GM18502 (cell line): ENCODE measurements at regions not wholly inside any gene's neighbourhood (a gene's known extent, or its start where the extent isn't known, plus 50 kb on each side); places are given as distances from the start of the nearest gene placed in this dataset.

Experiments used
- ATAC-seq: cut with Tn5 transposase; IDR thresholded peaks from one replicate; pipeline ENCODE4 v1.9.1; 2021; ENCODE audit warnings: mild to moderate bottlenecking; ENCODE audit not compliant: unreplicated experiment, poor library complexity

- no peak for ATAC-seq
These were observed 108.5 kb upstream of the KCNK2 start for GRCh38 chr1:214974002-214974401.

GRCh38 chr1:214976665-214977064 is 105.9 kb upstream of the KCNK2 start:
- no peak for ATAC-seq

DNA sequence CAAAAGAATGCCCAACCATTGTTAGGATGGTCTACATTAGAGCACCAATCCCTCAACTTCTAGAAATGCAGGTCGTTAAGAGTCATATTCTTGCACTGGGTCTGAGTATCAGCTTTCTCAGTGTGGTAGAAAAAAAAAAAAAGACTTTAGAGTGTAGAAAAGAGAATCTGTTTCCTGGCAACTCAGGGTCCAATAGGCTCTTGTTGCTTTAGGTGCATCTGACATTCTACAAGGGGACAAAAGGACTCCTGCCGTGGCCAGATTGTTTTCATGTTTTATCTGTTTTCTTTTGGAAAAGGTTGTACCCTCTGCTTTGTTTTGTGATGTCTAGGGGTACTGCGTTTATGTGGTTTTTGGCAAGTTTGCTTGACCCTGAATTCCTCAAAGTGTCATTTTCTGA is 105.4 kb upstream of the KCNK2 start:
- ATAC-seq: no peak

- no peak for ATAC-seq
These were observed 104.7 kb upstream of the KCNK2 start for GRCh38 chr1:214977700-214978374.

- ATAC-seq: no peak
These were observed 103.3 kb upstream of the KCNK2 start for GRCh38 chr1:214979191-214979590.

- no peak for ATAC-seq
These were observed 101.6 kb upstream of the KCNK2 start for GRCh38 chr1:214980921-214981320.

DNA sequence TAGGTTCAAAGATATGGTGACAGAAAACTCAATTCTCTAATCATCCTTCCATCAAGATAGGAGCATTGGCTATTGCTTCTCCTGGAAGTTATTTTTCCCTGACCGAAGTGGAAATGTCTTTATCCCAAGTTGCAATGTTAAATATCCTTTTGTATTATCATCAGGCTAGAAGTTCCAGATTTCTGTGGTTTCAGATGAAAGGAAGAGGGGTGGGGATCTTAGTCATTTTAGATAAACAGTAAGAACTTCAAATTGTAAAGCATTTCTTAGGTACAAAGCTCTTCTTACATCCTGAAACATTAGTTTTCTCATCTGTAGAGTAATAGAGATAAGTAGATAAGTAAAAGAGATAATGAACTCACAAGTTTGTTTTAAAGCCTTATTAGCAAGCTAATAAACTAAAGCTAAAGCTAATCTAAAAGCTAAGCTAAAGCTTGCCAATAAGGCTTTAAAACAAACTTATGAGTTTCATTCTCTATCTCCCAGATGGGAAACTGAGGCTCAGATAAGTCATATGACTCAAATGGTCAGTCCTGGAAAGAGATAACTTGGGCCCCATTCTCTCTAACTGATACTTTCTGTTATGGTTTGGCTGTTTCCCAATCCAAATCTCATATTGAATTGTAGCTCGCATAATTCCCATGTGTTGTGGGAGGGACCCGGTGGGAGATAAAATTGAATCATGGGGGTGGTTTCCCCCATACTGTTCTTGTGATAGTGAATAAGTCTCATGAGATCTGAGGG is 99.2 kb upstream of the KCNK2 start:
- ATAC-seq: no peak

DNA sequence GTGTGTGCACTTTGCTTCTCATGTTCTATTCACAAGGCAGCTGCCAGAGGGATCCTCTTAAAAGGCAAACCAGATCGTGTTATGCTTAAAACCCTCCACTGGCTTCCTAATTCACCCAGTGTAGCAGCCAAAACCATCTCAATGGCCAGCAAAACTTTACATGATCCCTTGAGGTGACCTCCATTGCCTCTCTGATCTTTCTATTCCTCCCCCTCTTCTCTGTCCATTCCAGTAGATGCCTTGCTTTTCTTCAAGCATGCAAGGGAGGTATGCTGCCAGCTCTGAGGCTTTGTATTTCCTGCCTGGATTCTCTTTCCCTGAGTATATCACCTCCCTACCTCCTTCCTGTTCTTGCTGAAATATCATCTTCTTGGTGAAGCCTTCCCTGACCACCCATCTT is 93.2 kb upstream of the KCNK2 start:
- ATAC-seq: no peak

GRCh38 chr1:214990619-214991018 is 91.9 kb upstream of the KCNK2 start:
- ATAC-seq: no peak

DNA sequence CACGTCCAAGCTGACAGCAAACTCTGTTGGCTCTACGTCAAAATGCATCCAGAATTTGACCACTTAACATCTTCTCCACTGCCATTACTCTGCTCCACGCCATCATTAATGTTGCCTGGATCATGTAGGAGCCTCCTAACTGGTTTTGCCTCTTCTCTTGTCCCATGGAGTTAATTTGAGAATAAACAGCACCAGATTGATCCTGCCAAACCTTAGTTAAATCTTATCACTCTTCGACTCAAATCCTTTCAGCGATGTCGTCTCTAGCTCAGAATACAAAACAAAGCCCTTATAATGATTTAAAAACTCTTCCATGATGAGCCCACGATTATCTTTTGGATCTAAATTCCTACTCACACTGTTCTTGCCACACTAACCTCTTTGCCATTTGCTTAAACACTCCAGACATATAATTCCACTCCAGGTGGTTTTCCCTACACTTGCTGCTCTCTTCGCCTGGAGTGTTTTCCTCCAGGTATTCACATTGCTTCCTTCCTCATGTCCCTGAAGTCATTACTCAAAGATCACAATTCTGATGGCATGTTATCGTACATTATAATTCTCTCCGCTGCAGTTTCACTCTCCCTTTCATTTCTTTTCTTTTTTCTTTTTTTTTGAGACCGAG is 90.7 kb upstream of the KCNK2 start:
- ATAC-seq: no peak

DNA sequence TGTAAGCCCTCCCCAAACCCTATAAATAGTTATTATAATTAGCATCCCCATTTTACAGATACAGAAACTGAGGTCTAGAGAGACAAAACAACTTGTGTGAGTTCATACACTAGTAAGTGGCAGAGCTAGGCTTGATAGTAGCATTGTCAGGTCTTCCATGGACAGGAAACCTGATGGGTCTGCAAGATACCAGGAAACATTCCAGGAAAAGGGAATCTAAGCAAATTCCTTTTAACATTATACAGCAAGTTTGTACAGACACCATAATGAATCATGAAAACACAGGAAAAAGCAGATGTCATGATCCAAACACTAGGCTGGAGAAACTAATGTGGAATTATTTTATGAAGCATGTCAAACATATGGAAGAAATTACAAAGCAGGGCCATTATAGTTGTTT is 89.1 kb upstream of the KCNK2 start:
- no peak for ATAC-seq

GRCh38 chr1:214997685-214998084 is 84.9 kb upstream of the KCNK2 start:
- no peak for ATAC-seq

- ATAC-seq: peak; percentile 87
These were observed 81.0 kb upstream of the KCNK2 start for GRCh38 chr1:215001419-215002021.

- no peak for ATAC-seq
These were observed 80.1 kb upstream of the KCNK2 start for GRCh38 chr1:215002471-215002870.

GRCh38 chr1:215003686-215004085 is 78.9 kb upstream of the KCNK2 start:
- ATAC-seq: no peak

GRCh38 chr1:215004121-215004827 is 78.3 kb upstream of the KCNK2 start:
- ATAC-seq: no peak

DNA sequence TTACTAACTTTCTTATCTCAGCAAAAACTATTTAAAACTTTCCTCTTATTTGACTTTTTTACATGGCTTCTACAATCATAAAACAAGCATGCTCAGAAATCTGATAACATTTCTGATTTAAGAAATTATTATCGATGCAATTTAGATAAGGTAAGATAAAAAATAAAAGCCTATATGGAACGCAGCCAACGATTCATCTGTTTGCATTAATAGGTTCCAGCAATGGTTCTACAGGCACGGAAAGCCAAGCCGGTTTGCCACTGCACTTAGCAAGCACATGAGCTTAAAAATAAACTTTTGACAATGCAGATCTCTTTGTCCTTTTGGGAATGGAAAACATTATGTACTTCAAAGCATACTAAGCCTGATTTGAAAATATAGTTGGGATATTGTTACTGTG is 77.5 kb upstream of the KCNK2 start:
- no peak for ATAC-seq

- no peak for ATAC-seq
These were observed 76.7 kb upstream of the KCNK2 start for GRCh38 chr1:215005656-215006345.

- ATAC-seq: no peak
These were observed 74.7 kb upstream of the KCNK2 start for GRCh38 chr1:215007880-215008279.

DNA sequence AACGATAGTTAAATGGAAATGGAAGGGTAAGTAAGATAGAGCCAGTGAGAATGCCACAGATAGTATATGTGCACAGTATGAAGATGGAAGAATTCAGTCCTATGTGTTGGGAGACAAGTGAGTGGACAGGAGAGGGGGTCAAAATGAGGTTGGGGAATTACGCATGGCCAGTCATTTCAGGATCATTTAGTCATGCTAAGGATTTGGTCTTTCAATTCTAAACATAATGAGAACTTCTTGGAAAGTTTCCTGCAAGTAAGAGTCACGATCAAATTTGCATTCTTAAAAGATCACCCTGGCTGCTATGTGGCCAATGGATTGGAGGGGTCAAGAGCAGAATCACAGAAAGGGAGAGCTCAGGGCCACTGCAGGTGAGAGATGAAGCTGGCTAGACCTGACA is 64.0 kb upstream of the KCNK2 start:
- no peak for ATAC-seq
